ENCODE measurements at regions not wholly inside any gene's neighbourhood (a gene's known extent, or its start where the extent isn't known, plus 50 kb on each side); places are given as distances from the start of the nearest gene placed in this dataset.

DNA sequence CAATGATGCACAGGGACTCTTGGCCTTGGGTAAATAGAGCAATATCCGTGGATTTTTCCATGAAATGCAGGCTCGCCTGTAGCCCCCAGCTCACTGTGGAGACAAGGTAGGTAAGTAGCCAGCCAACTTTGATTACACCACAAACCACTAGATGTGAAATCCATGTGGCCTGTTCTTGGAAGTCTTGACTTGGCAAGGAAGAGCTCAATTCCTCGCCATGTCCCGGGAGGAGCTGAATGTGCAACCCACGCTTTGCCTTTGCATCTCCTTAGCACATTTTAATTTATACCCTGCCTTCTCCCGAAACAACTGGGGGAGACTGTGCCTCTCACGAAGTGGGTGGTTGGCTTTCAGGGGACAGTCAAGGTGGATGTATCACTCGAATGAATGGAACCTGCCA lies 347.7 kb upstream of the MKI67 start:
- no peak for FAIRE-seq

DNA sequence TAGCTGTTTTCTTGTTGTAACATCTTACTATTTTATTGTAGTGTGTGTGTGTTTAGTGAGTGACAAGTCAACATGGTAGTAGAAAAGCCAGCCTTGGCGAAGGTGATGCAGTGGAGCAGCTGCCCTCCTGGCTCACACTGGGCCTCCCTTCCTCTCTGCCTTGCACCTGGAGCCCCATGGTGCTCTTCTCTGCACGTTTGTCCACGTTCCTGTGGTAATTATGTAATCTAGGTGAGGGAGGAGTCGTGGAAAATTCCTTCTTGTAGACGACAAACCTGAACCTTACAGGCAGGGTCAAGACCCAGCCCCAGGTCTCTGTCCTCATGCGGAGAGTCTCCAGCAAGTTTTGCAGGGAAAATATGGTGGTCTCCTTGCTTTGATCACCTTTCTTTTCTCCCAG lies 348.3 kb upstream of the MKI67 start:
- no peak for FAIRE-seq

DNA sequence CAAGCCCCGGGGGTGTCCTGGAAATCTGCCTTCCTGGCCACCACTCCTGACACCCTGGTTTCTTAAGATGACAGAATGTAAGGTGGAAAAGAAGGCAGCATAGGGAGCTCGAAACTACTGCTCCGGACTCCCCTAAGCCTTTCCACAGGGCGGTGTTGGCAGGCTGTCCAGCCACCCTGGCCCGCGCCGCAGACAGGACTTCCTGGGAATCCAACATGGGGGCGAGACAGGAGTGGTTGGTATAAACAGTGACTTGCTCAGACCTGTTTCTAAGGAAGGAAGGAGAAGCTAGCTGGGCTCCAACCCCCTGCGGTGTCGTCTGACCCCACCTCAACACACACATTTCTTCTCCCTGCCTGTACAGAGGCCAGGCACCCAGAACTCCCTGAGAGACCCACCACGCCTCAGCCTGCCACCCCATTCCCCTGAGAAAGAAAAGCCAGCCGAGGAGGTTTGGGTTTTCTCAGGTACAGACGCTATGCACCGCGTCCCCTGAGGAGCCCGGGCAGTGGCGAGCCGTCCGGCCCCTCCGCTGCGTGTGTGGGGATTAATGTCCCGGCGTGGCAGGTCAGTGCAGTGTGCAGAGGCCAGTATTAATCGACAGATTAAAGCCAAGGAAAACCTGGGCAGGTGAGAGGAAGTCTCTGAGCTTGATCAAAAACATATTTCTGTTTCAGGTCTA lies 349.6 kb upstream of the MKI67 start:
- FAIRE-seq = no peak

DNA sequence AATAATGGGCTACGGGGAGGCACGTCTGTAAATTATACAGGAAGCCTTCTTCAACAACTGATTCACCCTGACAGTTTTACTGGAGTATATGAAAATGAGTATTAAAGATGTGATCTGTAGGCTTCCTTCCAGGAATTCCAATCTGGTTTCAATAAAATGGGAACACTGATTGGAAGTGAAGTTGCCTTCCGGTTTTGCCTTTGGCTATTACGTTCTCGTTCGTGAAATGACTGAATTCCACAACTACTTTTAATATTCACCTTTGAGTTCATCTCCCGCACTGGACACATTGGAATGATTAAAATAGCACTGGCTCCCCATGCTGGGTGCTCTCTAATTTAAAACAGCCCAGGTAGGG lies 350.1 kb upstream of the MKI67 start:
- no peak for FAIRE-seq

DNA sequence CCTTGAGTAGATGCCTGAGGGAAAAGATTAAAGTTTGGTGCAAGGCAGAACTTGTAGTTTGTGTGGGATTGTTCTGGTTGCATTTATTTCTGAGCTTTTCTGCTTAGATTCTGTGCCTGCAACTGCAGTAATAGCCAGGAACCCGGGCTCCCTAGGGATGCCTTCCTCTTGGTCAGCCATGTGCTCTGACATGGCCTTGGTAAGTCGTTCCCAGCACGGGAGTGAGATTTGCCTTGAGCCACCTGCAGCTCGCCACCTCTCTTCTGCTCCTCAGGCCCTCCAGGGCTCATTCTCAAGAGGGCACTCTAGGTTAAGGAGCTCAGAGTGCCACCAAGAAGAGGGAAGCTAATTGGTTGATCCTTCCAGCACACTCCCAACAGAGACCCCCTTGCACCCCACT lies 350.6 kb upstream of the MKI67 start:
- FAIRE-seq = no peak

DNA sequence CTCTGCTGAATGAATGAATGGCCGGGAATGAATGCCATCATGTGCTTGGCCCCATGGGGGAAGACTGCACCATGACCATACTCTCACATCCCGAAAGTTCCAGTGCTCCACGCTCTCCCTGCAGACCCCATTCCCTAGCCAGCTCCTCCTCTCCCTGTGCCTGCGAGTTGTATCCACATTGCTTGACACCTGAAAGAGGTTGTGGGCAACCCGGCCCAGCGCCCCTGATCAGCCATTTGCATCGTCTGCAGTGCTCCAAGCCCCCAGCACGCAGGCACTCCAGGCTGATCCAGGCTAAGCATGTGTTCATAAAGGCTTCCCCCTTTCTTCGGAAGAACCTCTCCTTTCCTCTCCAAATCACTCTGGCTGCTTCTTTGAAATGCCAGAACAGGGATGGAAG lies 354.4 kb upstream of the MKI67 start:
- no peak for FAIRE-seq

DNA sequence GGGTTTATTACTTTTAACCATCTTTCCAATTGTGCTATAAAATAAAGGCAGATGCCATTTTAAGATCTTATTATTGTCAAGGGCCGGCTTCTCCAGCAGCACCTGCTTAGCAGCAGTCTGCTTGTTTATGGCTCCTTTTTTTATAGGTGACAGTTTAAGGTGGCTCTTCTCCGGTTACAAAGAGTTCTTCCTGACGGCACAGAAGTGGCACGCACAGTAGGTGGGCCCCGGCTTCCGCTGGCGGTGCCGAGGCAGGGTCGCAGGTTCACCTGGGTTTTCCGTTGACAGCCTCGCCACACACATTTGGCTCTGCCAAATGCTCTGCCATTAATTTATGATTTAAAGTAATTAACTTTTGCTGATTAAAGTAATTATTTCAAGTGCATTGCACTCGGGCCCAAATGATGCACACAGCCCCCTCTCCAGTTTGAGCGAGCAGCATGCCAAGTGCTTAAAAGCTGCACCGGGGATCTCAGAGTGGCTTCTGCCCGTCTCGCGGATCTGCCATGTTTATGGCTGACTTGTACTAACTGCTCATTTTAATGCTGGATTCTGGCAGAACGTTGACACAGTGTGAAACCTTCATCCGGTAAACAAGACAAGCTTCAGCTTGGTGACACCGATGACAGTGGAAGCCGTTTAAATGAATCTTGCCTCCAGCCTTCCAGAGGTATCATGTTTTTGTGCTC lies 355.1 kb upstream of the MKI67 start:
- no peak for FAIRE-seq

DNA sequence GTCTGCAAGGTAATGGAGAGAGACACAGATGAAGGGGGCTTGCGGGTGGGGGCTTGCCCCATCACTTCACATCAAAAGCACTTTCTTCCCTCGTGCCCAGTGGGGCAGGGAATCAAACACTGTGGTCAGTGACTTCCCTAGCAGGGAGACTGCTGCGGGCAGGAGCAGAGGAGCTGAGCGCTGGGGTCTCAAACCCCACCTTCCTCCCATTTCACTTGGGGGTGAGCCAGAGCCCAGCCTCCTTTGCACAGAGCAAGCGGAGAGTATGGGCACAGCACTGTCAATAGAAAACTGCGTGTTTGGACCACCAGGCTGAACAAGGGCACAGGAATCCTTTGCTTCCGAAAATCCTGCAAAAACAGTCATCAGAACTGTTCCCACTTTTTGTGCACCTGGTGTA lies 355.8 kb upstream of the MKI67 start:
- no peak for FAIRE-seq

DNA sequence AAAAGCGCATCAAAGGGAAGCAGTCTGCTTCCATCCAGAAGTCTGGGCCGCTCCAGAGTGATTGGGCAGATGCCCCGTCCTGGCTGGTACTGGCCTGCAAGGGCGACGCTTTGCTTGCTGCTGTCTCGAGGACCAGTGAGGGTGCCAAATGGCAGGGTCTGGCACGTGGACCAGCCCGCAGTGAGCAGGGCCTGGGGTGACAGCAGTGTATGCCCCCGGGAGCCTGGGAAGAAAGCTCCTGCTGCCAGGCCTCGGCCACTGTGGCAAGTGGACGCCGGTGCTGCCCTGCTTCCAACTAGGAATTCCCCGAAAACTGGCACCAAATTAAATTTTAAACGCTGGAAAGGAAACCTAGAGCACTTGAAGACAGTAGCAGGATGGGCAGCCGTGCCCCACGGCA lies 357.0 kb upstream of the MKI67 start:
- FAIRE-seq = no peak

DNA sequence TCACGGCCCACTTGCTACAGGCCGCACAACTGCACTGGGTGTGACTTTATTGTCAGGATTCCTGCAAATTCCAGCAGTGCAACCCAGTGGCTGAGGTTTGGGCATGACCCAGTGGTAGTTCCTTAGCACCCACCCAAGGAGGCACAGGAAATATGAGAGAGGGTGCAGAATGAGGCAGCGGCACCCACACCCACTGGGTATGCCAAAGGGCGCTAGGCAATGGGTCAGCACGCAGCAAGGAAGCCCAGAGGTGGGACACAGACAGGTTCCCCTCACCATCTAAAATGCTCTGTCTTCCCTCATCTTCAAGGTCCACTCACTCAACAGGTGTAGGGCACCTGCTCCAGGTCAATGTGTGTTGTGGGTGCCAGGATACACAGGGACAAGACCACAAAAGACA lies 357.8 kb upstream of the MKI67 start:
- FAIRE-seq = no peak

DNA sequence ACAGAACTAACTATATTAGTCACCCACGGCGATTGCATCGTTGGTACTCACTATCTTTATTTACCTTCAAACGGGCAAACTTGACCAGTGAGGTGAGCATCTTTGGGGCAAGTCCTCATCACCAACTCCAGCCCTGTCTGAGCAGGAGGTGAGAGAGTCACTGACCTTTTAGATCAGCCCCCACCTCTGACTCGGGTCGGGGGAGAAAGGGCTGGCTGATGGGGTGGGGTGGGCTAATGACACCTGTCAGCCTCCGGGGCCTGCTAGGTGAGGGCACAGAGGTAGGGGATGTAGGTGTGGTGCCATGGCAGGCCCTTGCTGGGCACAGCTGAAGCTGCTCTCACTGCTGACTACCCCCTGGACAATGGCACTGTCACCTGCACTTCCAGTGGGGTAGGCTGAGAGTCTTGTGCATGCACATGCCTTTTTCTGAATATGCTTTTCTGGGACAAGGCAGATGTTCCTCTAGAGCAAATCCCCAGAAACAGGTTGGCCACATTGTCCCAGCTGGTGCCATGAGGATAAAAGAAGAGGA lies 359.5 kb upstream of the MKI67 start:
- FAIRE-seq = no peak

DNA sequence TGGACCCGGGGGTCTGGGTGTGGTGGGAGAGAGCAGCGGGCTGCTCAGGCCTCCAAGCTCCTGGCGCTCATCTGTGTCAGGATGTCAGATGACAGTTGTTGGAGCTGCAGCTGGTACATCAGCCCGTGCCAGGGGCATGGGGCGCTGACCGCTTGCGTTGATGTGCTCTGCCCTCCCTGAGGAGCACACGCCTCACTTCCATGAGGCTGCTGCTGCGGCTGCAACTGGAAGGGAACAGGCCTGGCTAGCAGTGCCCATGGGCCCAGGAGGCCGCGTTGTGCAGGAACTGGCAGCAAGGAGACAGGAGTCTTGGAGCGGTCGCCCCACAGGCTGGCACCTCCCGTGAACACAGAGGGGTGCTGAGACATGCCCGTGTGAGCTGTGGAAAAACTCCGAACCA lies 361.3 kb upstream of the MKI67 start:
- FAIRE-seq = no peak

DNA sequence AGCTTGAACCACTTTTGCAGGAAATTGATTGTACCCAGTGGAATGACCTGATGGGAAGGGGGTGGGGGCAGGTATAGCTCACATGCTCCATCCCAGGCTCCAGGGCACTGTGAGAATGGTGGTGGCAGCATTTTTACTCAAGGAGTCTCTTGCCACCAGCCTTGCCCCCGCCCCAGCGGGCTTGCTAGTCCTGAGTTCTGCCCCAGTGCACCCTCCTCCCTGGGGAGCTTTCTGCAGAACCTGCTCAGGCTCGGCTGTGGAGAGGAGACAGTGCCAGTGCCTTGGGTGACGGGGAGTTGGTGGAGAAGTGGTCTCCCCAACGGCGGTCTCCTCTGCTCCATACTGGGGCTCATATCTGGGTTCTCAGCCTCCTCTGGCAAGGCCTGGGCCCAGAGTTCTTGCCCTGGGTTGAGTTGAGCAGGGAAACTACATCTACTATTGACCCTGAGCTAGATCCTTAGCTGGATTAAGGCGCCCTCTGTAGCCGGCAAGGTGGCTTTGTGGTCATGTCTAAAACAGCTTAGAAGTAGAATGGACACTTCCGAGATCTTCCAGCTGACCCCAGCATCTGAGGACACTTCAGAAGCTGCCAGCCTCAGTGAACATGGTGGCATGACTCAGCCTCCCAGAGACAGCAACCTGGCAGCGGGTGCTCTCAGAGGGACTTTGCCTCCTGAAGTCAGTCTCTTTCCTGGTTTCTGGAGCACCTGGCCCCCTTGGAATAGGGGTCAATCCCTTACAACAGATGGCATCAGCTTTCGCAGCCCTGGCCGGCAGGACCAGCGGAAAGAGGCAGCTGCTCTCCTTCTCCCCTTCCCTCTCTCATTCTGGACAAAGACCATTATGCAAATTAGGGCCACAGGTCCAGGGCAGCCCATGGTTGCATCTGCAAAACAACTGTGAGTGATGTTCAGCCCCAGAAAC lies 363.4 kb upstream of the MKI67 start:
- no peak for FAIRE-seq

DNA sequence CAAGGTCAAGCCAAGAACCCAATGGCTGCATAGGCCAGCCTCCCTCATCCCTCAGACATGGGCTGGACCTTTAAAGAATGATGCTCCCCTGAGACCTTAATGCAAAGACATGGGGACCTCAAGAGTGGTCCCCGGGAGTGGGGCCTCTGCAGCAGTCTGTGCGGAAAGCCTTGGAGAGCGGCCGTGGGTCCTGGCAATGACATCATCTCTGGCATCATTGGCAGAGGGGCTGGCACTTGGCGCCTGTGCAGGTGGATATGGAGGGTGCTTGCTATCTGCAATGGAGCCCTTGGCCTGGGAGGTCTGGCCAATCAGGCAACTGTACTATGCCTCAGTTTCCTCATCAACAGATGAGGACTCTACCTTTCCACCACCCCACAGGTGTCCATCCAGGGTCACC lies 365.5 kb upstream of the MKI67 start:
- FAIRE-seq = no peak

DNA sequence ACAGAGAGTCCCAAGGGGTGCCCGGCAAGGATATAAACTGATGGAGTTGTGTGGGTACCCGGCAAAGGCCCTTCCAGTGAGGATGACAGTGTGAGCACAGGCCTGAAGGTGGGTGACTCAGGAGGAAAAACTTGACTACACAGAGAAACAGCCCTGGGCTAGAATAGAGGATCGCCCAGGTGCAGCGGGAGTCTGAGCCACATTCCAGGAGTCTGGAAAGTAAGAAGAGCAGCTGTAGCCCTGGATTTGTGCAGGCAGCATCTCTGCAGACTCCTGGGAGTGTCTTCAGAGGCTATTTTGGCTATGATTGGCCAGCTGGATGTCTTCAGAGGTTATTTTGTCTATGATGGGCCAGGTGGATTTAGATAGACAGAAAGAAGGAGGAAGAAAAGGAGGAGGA lies 367.6 kb upstream of the MKI67 start:
- no peak for FAIRE-seq

DNA sequence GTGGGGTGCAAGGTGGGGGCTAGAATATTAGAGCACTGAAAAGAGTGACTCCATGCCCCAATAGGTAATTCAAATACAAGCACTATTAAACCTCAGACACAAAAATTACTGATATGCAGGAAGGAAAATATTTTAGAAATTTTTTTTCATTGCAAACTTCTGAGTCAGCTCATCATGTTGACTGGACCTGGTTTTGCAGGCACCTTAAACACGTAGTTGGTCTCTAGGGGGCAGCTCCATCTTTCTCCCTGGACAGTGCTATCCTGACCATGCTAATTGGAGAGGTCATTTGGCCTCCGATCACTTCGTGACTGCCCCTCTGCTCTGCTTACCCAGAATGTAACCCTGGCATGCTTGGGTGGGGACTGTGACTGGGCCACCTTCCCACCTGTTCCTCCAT lies 368.4 kb upstream of the MKI67 start:
- no peak for FAIRE-seq

DNA sequence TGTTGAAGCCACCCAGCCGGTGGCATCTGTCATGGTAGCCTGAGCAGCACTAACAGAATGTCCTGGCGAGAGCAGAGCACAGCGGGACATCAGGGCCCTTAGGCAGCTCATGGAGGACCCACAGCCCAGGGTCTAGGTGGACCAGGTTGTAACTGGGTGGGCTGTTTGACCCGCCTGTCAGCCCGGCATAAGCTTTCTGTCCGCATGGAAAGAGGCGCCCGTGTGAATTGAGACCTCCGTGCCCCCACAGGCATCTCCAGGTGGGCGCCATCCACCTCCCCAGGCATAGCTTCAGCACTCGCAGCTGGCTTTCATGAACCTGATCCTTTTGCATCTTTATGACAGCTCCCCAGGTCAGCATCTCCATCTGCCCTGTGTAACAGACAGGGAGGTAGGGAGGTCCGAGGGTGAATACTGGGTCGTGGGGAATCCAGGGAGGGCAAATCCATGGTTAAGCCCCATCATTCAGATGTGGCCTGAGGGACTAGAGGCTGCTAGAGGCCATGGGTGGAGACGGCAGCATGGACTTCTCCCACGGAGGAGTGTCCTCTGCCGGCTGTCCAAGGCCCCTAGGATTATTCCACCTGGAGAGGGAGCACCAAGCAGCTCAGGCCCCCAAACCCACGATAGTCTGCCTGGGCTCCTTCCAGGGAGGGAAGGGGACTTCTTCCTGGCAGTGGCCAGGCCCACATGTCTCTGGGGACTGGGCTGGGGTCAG lies 371.6 kb upstream of the MKI67 start:
- FAIRE-seq = no peak

DNA sequence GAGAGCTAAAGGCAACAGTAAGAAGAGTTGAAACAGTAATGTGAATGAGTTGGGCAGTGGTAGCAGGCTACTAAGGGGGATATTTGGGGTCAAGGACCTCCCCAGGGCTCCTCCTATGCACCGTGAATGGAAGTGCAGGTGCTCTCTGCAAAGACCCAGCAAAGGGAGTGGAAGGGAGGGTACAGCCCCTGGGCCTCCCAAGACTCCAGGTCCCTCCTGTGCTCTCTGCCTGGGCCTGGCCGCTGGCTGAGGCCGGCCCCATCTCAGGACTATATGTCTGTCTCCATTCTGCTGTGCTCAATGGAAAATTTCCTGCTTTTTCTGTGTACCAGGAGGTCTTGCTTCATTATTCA lies 372.1 kb upstream of the MKI67 start:
- no peak for FAIRE-seq

DNA sequence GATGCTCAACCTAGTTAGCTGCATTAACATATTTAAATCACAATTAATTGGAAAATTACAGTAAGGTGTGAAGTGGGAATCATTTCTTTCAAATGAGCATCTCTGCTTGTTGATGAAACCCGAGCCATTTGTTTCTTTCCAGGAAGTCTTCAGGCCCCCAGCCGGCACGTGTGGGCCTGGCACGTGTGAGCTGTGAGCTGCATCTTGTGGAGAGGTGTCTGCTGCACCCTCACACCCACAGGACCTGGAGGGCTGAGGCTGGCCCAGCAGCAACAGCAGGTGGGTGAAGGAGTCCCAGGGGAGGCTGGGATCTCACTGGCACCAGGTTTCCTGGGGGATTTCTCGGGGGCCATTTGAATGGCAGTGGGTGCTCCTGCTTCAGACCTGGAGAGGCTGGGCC lies 372.5 kb upstream of the MKI67 start:
- FAIRE-seq = no peak

DNA sequence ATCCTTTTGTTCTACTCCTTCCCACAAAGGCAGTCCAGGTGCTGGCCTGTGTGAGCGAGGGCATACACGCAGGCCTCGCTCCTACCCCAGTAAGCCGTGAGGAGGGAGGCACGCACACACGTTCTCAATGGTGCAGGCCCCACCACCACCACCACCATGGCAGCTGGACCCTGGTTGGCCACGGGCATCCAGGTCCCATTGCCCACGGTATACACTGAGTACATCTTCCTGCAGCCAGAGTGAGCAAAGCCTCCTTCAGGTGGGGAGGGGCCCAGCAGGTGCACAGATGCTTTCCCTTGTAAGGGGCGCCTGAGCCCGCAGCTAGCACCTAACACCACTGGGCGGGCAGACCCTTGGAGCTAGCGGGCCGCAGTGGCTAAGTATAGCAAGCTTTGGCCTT lies 373.3 kb upstream of the MKI67 start:
- no peak for FAIRE-seq

DNA sequence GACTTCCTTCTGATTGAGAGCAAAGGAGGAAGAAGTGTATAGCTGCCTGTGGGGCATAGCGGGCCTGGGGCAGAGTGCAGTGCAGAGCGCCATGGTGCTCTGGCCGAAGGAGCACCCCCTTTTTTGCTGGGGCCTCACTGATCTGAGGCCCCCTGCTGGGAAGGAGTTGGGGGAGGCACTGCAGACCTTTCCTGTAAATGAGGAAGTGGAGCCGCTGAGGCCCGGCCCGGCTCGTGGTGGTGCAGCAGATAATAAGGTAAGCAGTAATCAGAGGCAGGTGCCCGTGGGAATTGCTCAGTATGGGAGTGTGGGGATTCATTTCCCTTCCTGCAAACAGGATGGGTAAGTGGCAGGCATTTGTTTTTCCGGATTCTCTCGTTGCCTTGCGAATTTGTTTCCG lies 373.7 kb upstream of the MKI67 start:
- FAIRE-seq = no peak

DNA sequence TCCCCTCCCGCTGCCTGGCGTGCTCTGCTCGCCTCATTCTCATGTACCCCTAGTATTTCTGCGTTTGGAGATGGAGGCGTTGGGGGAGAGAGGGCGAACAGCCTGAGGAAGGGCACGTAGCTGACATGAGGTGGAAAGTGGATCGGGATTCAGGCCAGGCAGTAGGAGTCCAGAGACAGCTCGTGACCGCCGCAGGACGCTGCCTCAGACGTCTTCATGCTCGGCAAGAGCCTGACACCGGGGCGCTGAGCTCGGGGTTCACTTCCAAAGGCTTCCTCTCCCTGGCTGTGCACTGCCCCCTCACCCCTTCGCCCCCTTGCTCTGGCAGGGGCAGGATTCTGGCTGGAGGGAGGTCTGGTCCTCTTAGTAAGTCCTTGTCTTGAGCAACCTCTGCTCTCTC lies 374.4 kb upstream of the MKI67 start:
- FAIRE-seq = no peak

DNA sequence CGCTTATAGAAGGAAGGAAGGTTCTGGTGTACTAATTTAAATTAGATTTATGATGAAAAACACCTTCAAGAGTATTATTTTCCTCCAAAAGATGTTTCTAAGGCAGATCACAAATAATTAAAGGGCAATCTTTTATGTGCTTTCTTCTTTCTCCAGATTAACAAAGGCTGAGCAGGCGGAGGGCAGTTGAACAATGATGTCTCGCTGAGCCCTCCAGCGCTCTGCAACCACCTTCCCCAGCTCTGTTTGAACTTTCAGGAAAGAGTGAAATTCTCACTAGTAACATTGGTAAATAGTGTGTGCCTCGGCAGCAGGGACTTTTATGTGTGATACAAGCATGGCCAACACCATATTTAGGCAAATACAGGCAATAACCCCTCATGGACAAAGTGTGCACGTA lies 379.1 kb upstream of the MKI67 start:
- no peak for FAIRE-seq
